ENCODE measurements at regions not wholly inside any gene's neighbourhood (a gene's known extent, or its start where the extent isn't known, plus 50 kb on each side); places are given as distances from the start of the nearest gene placed in this dataset.
A peak's percentile ranks its signal among the peaks of the same experiment; 100 is the strongest.

DNA sequence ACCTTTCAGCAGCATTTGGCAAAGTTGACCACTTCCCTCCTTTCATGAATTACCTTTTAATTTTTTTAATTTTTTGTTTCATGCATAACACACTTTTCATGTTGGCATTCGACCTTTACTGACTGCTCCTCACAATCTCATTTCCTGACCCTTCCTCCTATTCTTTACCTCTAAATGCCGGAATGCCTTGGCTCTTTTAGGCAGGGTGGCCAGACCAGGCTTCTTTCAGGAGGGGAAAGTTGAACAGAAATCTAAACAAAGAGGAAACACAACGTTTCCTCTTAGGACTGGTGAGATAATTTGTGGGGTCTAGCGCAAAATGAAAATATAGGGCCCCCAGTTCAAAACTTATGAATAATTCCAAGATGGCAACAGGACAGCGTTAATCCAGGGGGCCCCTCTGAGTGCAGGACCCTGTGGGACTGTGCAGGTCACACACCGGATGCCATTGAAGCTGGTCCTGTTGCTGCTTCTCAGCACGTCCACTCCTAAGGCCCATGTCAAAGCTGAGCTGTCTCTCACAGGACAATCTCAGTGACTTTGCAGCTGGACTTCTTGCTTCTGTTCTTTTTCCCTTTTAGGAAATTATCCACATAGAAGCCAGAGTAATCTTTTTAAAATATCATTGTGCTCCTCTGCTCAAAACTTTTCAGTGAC lies 313.8 kb downstream of the HDGFL1 start:
- DNase-seq, result no peak
- intact Hi-C loops (cut with micrococcal nuclease) (loop anchor here (5.0 to 10.0 kb wide), 3 partner anchors 224 to 772 kb away; no protein-coding TSS in a partner anchor), in situ Hi-C loops (cut with MboI; ENCODE audit: low sequenced_read_pairs) (no loop called here), dilution Hi-C loops (cut with HindIII; ENCODE audit: low sequenced_read_pairs, unreplicated experiment) (no loop called here)
- Histone ChIP-seq H3K36me3 (ENCODE audit: control insufficient read depth, insufficient read depth, low read length) (no peaks in the 10 kb centered on the region), H3K9me3 (ENCODE audit: control insufficient read depth, insufficient read depth, low read length) (no peaks in the 10 kb centered on the region), H4K20me1 (ENCODE audit: insufficient read depth, low read length) (no peaks in the 10 kb centered on the region), H3K27me3 (ENCODE audit: control insufficient read depth, insufficient read depth, low read length) (no peaks in the 10 kb centered on the region), H3K14ac (replicated peaks; ENCODE audit: low read depth, low read length) (peak overlapping the region; percentile 68), H2BK5ac (ENCODE audit: low read depth, low read length, poor library complexity, severe bottlenecking) (peak overlapping the region; percentile 99), H2BK20ac (ENCODE audit: low read depth, low read length) (peak overlapping the region; percentile 87), H3K18ac (ENCODE audit: low read depth, low read length) (peak overlapping the region; percentile 87), H2AK9ac (replicated peaks; ENCODE audit: low read depth, low read length, poor library complexity) (no peak overlapping the region), H2BK15ac (ENCODE audit: low read depth, low read length) (peak overlapping the region; percentile 86), H4K5ac (ENCODE audit: low read depth, low read length) (peak overlapping the region; percentile 96), H2BK120ac (ENCODE audit: low read depth, low read length) (peak overlapping the region; percentile 91), H2AK5ac (ENCODE audit: low read depth, low read length) (peak overlapping the region; percentile 95), H2AFZ (replicated peaks; ENCODE audit: low read length, poor library complexity) (no peak overlapping the region), H3K4me2 (ENCODE audit: low read depth, low read length) (no peak overlapping the region), H3K9ac (ENCODE audit: low read depth, low read length) (no peak overlapping the region), H3K4me3 (ENCODE audit: insufficient read depth, low read depth, low read length) (no peak overlapping the region), H3K79me1 (ENCODE audit: low read depth in 1 of 2, low read length in 2 of 2) (no peaks in the 10 kb centered on the region), H4K8ac (ENCODE audit: low read depth in 2 of 2, low read length in 2 of 2) (peak overlapping the region; percentile 82 to 83), H3K9me1 (ENCODE audit: insufficient read depth, low read length) (peaks cover 5% of the 10 kb centered on the region; the same call in 1 of the 2 replicates), H4K91ac (ENCODE audit: insufficient read depth, low read depth, low read length) (peak overlapping the region; percentile 80), H3K27ac (ENCODE audit: insufficient read depth, low read length) (peak overlapping the region; percentile 39; the same call in 1 of the 2 replicates), H3K56ac (ENCODE audit: extremely low read depth, insufficient read depth, low read length) (no peak overlapping the region), H3K4me1 (ENCODE audit: control insufficient read depth, insufficient read depth, low read length) (peaks cover 16% of the 10 kb centered on the region), H3K23ac (ENCODE audit: low read depth, low read length) (no peak overlapping the region), H3K4ac (ENCODE audit: low read depth, low read length) (peak overlapping the region; percentile 87)
- ChIA-PET CTCF (no interaction called here), POLR2A (ENCODE audit: unreplicated experiment) (no interaction called here)
- BruUV-seq (replicated peaks), result no TSS peak
- no peak for ATAC-seq (ENCODE audit: low read depth)
- TF ChIP-seq CEBPB (IDR thresholded peaks at IDR 0.05; ENCODE audit: low read depth, low read length) (no peak), SMC3 (IDR thresholded peaks at IDR 0.05; ENCODE audit: low read depth, low read length) (no peak), RCOR1 (IDR thresholded peaks at IDR 0.05; ENCODE audit: insufficient replicate concordance, low read length) (no peak), NFE2L2 (IDR thresholded peaks at IDR 0.05; ENCODE audit: low read depth, low read length) (no peak), MAFK (IDR thresholded peaks at IDR 0.05; ENCODE audit: low read depth, low read length) (no peak), MAZ (IDR thresholded peaks at IDR 0.05; ENCODE audit: borderline replicate concordance, low read depth, low read length) (no peak), CHD1 (IDR thresholded peaks at IDR 0.05; ENCODE audit: low read depth, low read length) (no peak), BHLHE40 (IDR thresholded peaks at IDR 0.05; ENCODE audit: low read depth, low read length) (no peak), FOS (IDR thresholded peaks at IDR 0.05; ENCODE audit: low read depth, low read length) (no peak), RAD21 (IDR thresholded peaks at IDR 0.05; ENCODE audit: low read length) (no peak), MXI1 (IDR thresholded peaks at IDR 0.05; ENCODE audit: borderline replicate concordance, low read depth, low read length) (no peak), RFX5 (IDR thresholded peaks at IDR 0.05; ENCODE audit: low read depth, low read length) (no peak), POLR2A (IDR thresholded peaks at IDR 0.05; ENCODE audit: low read depth, low read length) (no peak)
- TF ChIP-seq, protein P1, sequence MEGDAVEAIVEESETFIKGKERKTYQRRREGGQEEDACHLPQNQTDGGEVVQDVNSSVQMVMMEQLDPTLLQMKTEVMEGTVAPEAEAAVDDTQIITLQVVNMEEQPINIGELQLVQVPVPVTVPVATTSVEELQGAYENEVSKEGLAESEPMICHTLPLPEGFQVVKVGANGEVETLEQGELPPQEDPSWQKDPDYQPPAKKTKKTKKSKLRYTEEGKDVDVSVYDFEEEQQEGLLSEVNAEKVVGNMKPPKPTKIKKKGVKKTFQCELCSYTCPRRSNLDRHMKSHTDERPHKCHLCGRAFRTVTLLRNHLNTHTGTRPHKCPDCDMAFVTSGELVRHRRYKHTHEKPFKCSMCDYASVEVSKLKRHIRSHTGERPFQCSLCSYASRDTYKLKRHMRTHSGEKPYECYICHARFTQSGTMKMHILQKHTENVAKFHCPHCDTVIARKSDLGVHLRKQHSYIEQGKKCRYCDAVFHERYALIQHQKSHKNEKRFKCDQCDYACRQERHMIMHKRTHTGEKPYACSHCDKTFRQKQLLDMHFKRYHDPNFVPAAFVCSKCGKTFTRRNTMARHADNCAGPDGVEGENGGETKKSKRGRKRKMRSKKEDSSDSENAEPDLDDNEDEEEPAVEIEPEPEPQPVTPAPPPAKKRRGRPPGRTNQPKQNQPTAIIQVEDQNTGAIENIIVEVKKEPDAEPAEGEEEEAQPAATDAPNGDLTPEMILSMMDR (conservative IDR thresholded peaks at IDR 0.05; ENCODE audit: low read depth, low read length), result no peak
- TF ChIP-seq, protein P2, sequence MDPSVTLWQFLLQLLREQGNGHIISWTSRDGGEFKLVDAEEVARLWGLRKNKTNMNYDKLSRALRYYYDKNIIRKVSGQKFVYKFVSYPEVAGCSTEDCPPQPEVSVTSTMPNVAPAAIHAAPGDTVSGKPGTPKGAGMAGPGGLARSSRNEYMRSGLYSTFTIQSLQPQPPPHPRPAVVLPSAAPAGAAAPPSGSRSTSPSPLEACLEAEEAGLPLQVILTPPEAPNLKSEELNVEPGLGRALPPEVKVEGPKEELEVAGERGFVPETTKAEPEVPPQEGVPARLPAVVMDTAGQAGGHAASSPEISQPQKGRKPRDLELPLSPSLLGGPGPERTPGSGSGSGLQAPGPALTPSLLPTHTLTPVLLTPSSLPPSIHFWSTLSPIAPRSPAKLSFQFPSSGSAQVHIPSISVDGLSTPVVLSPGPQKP (IDR thresholded peaks at IDR 0.05; ENCODE audit: borderline replicate concordance, low read depth, low read length), result no peak
- TF ChIP-seq, protein P3, sequence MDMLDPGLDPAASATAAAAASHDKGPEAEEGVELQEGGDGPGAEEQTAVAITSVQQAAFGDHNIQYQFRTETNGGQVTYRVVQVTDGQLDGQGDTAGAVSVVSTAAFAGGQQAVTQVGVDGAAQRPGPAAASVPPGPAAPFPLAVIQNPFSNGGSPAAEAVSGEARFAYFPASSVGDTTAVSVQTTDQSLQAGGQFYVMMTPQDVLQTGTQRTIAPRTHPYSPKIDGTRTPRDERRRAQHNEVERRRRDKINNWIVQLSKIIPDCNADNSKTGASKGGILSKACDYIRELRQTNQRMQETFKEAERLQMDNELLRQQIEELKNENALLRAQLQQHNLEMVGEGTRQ (IDR thresholded peaks at IDR 0.05; ENCODE audit: low read depth, low read length), result no peak
- WGBS, 2 experiments (ENCODE audit: extremely low coverage in 2 of 2, insufficient read length in 1 of 2), result 92% methylated on average over 4 of the region's 7 CpGs; no CpG with 5 or more reads in 1 of the 2 experiments
